ENCODE measurements at regions not wholly inside any gene's neighbourhood (a gene's known extent, or its start where the extent isn't known, plus 50 kb on each side); places are given as distances from the start of the nearest gene placed in this dataset.

DNA sequence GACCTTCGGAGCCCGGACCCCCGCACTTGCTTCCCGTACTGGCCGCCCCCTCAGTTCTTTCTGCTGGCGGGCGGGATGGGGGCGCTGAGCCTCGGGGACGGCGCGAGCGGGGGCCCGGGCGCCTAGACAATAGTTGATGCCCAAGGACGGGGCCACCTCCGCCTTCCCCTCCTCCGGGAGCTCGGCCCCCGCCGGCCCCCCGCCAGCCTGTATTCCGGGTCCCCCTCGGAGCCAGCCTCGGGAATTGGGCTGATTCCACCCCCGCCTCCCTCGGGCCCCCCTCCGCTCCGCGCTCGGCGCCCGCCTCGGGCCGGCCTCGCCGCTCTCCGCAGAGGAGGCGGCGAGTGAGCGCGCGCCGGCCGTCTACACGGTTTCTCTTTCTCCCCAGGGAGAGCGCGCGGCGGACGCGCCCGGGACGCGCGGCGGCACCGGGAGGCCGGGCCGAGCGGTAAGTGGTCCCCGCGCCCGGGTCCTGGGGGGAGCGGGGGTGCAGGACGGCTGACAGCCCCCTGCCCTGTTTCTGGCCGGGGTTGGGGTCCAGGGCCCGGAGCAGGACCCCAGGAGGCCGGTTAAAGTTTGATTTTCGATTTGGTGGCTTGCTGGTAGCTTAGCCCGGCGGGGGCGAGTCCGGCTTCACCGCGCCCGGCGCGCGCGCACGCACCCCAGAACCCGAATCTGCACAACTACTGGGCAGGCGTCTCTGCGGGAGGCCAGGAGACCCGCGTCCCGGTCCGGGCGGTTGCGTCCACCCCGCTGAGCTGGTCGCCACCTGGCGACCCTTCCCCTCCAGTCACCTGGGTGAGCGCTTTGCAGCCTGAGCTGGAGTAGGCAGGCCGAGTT lies 413.7 kb downstream of the PCNX1 start:
- DNase-seq (ENCODE audit: insufficient read length, low spot score) (peak; percentile 80), FAIRE-seq (peak; percentile 94)

DNA sequence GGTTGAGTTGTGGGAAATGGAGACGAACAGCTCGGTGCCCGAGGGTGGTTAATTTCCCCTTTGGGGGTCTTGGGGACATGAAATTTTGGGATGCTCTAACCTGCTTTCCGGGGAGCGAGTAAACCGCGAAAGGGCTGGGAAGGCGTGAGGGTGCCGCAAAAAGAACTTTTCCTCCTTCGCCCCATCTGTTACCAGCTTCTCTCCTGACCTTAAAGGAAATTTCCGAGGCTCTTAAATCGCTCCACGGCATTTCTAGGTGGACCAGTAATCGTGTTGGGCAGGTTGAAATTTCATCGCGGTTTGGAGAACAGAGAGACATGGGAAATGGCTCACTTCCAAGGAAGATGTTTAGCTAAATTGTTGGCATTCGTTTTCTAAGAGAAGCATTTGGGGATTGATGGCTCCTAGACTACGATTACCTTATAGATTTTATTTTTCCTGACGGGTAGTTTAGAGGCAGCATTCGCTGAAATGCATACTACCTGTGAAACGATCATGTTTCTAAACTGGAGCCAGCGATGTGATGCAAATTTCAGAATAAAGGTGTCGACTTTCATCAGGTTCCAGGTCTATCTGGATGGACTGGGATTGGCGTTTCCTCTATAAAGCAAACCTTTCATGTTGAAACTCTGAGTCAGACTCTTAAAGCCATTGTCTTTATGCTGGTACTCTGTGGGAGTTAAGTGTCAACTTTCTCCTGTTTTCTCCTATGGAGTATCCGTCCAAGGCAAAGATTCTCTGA lies 414.5 kb downstream of the PCNX1 start:
- DNase-seq (ENCODE audit: insufficient read length, low spot score), result peak; percentile 83
- no peak for FAIRE-seq

DNA sequence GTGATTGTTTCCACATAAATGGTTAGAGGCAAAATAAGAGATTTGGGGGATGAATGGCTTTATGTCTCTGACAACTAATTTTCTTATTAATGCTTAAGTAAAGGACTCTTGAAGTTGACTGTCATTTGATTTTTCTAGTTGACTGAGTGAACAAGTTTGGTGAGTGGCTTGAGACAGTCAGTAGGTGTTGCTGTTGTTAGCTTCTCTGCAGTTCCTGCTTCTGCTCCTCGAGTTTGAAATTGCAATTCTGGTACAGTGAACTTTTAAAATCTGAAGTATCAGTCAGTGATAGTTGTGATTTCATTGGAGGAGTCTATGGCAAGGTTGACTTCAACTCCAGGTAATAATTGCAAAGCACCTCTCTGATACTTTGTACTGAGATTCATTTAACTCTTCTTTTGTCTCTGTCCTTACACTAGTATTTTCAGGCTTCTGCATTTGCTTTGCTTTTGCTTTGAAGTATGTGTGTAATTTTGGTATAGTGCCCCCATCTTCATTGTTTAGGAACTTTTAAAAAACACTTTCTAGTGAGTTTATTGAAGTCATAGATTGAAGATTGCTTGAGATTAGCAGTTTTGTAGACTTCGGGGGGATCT lies 415.5 kb downstream of the PCNX1 start:
- FAIRE-seq (peak; percentile 83), DNase-seq (ENCODE audit: insufficient read length, low spot score) (peak; percentile 69)

DNA sequence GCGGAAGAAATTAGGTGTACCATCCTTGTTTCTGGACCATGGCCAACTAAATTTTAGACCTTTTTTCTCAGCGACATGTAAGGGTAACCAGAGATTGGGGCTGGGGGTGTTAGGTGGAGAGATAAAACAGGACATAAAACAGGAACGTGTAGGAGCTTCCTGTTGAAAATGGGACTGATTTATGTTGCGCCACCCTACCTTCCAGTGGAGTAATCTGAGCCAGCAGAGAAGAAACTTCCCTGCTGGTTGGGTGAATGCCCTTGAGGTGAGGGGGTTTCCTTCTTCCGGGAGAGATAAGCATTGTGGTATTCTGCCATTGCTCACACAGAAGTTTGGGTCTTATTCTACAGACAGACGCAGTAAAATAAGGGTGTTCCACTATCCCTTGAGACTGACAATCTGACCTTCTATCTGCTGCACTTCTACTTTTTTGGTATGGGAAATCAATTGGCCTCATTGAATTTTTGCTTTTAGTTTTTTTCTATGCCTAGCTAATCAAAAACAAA lies 417.6 kb downstream of the PCNX1 start:
- DNase-seq (ENCODE audit: insufficient read length, low spot score) (peak; percentile 64), FAIRE-seq (peak; percentile 89)

DNA sequence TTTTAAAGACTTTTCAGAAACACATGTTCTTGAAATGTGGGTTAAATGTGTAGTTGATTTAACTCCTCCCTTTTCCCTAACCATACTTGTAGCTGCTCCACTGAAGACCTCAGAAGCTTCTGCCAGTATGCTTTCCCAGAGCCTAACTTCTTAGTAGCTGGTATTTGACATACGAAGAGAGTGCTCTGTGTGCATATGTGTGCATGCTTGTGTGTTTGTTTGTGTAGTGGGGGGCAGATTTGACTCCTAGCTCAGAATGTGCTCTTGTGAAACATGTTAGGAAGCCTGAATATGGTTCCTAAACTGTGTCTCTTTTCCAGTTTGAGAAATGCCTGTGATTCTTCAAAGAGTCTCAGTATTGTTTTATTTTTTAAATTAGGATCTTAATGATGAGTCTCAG lies 420.4 kb downstream of the PCNX1 start:
- no peak for DNase-seq (ENCODE audit: insufficient read length, low spot score)
- peak; percentile 69 for FAIRE-seq

DNA sequence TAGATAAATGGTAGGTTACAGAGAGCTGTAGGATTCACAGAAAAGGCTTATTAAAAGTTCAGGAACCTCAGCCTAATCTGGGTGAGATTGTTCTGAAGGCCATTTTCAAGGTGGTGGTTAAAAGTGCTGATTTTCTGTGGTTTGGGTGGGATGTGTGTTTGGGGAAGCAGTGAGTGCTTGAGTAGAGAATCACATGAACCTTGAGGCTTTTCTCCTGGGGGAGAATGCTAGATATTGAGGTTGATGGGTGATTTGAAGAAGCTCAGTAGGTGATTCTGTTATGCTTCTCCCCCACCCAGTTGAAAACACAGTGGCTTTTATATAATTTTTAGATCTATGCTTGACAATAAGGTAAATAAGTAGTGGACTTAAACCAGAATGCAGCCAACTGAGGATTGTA lies 420.9 kb downstream of the PCNX1 start:
- DNase-seq (ENCODE audit: insufficient read length, low spot score), result no peak
- FAIRE-seq, result no peak

DNA sequence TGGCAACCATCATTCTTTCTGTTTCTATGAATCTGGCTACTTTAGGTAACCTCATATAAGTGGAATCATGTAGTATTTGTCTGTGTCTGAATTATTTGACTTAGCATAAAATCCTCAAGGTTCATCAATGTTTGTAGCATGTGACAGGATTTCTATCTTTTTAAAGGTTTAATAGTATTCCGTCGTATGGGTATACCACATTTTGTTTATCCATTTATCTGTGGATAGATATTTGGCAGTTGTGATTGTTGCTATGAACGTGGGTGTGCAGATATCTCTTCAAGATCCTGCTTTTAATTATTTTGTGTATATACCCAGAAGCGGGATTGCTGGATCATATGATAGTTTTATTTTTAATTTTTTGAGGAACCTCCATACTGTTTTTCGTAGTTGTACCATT lies 421.7 kb downstream of the PCNX1 start:
- FAIRE-seq (no peak), DNase-seq (ENCODE audit: insufficient read length, low spot score) (no peak)

DNA sequence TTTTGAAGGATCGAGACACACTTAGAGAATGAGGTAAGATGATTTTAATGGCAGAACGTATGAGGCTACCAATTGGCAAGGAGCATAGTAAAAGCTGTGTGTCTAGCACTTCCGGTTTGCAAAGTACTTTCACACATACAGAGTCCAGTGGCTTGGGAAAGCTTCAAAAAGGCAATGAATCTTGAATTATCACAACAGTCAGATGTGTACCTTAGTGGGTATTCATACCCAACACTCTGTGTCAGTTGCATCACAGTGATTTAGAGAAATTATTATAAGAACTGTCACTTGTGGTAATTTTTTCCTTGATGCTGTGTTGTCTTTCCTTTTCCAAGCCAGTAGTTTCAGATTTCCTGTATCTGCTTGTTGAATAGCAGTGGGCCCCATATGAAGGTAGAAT lies 424.1 kb downstream of the PCNX1 start:
- DNase-seq (ENCODE audit: insufficient read length, low spot score), result no peak
- no peak for FAIRE-seq

DNA sequence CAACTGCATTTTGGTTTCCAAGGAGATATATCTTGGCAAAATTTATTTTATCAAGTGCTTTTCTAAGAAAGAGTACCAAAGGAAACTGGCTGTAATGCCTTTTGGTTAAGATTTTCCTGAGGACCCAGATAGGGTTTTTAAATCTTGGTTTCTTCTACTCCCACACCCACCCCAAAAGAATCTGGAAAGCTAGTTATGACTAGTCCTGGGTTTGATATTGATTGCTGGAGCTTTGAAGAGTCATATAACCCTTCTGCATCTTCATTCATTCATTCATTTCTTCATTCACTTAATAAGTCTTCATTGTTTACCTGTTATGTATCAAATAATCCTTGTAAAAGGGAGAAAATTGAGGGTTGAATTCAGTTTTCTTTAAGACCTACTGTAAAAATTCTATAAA lies 425.2 kb downstream of the PCNX1 start:
- no peak for DNase-seq (ENCODE audit: insufficient read length, low spot score)
- no peak for FAIRE-seq

DNA sequence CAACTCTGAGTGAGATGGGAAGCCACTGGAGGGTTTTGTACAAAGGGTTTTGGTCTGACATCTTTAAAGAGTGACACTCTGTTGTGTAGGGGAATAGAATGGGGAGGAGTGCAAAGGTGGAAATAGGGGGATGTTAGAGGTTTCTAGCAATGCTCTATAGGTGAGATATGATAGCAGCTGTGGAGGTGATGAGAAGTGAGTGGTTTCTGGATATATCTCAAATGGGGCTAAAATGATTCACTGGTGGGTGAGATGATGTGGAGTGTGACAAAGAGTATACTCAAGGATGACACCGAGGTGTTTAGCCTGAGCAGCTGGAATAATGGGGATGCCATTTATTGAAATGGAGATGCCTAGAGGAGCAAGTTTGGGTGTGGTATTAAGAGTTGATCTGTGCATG lies 426.4 kb downstream of the PCNX1 start:
- no peak for FAIRE-seq
- no peak for DNase-seq (ENCODE audit: insufficient read length, low spot score)

DNA sequence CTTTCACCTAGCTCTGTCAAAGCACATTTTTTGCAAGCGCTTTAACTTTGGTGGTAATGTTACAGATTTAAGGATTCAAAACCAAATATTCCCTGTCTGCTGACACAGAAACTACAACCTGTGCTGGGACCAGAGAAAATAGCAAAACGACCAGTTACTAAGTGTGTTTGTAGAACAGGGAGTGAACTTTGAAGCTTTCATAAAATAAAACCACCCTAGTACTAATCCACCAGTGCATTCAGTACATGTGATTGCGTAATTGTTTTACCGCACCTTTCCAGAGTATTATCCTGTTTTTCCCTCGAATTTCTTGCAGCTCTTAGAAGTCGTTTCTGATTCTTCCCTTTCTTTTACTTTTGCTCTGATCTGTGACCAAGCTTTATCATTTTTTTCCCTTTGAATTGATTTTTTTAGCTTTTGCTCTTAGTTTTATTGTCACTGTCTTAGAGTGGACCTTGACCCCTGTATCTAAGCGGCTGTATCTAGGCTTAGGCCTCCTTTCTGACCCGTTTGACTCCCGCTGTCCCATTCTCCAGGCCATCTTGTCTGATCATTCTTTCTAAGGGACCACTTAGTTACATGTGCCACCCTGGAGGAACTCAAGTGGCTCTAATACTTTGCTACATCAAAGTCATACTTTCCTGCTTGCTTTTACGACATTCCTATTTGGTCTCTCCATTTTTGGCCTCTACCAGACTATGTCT lies 429.4 kb downstream of the PCNX1 start:
- DNase-seq (ENCODE audit: insufficient read length, low spot score) (no peak), FAIRE-seq (no peak)

DNA sequence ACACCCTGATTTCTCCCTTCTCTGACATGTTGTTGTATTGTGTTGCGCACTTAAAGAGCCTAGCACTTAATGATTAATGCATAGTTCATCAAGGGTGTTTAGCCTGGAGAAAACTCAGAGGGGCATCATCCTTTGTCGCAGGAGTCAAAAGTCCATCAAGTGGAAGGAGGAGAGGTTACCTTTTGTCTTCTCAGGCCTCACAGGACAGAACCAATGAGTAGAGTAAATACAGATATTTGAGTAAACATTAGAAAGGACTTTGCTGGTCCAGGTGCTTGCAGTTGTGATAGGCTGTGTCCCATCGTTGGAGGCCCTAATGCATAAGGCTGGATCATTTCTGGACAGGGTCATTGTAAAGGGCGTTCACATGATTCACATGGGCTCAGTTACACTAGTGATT lies 430.9 kb downstream of the PCNX1 start:
- DNase-seq (ENCODE audit: insufficient read length, low spot score), result no peak
- peak; percentile 16 for FAIRE-seq

DNA sequence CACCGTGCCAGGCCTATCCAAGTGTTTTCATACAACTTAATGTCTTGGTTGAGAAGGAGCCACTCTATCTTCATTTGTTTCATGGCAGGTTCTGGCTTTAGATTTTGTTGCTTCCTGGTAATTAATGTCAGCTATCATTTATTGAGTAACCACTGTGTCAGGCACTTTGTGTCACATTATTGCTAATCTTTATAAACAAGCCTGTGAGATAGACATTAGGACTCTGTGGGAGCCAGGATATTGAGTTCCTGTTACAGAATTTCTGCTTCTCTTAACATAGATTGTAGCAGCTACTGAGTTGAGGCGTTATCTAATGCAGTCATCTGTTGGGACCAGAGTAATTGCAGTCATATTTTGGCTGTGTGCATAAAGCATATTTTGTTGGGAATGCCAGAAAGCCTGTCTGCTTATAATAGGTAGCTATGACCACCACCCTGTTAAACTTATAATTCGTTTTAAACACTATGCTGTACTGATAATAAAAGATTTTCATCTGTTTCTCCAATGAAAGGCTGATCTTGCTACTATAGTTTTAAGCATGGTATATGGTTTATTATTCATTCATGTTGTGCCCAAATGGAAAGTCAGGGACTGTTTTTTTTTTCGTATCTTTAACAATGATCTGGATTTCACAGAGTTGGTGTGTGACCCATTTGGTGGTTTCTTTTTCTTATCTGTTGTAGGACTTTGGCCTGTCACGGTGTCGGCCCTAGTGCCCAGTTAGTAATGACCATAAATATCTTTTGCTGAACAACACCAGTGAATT lies 432.6 kb downstream of the PCNX1 start:
- FAIRE-seq (peak; percentile 64), DNase-seq (ENCODE audit: insufficient read length, low spot score) (no peak)

DNA sequence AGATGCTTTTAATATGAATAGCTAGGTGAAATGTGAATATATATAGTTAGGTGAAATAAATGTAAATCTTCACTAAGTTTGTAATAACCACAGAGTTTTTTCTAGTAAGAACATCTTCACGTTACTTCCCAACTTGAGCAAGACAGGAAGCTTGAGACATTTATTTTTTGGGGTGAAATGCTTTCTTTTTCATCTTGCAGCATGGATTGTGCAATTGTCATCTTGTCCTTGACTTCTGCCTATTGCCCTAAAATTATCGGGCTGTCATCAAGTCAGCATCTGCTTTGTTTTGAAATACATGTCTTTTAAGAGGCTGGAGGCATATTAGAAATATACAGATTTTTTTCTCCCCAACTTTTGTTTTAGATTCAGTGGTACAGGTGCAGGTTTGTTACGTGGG lies 433.9 kb downstream of the PCNX1 start:
- DNase-seq (ENCODE audit: insufficient read length, low spot score) (no peak), FAIRE-seq (no peak)

DNA sequence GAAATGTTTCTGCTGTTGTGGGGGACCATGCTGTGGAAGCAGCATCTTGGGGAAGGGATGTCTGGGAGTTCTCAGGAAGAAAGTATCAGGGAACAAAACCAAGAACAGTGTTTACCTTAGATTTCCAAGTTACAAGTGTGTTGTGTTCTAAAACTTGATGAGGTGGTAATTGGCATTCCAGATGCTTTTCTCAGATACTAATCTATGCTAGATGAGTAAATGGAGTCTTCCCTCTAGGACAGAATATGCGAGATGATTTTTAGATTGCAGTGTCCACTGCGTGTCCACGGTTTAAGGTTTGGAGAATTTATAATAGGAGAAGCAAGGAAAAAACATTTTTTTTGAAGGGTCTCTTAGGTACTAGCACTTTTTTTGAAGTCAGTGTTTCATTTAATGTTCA lies 436.5 kb downstream of the PCNX1 start:
- DNase-seq (ENCODE audit: insufficient read length, low spot score), result no peak
- no peak for FAIRE-seq

DNA sequence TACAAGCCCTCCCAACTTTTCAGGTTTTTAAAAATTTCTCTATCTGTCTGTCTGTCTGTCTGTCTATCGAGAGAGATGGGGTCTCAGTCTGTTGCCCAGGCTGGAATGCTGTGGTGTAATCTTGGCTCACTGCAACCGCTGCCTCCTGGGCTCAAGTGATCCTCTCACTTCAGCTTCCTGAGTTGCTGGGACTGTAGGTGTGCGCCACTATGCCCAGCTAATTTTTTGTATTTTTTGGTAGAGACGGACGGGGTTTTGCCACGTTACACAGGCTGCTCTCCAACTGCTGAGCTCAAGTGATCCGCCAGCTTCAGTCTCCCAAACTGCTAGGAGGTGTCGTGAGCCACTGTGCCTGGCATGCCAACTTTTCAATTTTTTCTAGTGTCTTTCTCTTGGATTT lies 437.2 kb downstream of the PCNX1 start:
- peak; percentile 77 for FAIRE-seq
- no peak for DNase-seq (ENCODE audit: insufficient read length, low spot score)

DNA sequence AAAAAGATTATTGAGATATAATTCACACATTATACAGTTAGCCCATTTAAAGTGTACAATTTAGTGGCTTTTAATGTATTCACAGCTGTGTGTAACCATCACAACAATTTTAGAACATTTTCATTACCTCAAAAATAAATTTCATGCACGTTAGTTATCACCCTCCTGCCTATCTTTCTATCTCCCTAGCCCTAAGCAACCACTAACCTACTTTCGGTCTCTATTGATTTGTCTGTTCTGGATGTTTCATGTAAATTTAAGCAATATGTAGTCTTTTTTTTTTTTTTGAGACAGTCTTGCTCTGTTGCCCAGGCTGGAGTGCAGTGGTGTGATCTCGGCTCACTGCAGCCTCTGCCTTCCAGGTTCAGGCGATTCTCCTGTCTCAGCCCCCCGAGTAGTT lies 439.4 kb downstream of the PCNX1 start:
- peak; percentile 48 for FAIRE-seq
- DNase-seq (ENCODE audit: insufficient read length, low spot score), result no peak

DNA sequence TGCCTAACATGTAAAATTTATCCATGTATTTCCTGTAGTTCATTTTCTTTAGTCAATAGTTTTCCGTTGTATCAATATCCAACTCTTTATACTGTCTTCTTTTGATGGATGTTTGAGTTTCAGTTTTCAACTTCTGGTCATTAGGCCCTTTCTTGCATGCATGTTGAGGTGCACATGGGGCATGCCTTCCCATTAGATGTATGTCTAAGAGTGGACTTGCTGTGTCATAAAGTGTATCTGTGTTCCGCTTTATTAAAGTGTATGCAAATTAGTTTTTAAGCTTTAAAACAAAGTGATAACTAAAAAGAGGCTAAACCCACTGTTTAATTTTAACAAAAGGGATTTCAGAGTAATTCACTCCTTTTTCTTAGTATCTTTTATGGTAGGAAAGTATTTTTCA lies 441.1 kb downstream of the PCNX1 start:
- FAIRE-seq (no peak), DNase-seq (ENCODE audit: insufficient read length, low spot score) (no peak)

DNA sequence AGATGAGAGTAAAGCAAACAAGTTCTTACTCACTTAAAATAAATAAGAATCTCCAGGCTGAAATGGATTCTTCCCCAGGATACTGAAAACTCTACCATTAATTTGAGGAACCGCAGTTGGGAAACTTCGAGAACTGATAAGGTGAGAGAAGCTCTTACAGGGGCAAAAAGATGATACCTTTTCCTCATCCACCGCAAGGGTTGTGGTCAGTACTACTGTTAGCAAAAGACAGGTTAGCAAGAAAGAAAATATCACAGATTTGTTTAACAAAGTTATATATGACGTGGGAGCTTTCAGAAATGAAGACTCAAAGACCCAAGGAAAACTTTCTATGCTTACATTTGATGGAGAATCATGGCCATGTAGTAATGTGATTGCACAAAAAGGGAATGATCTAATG lies 441.6 kb downstream of the PCNX1 start:
- FAIRE-seq (peak; percentile 73), DNase-seq (ENCODE audit: insufficient read length, low spot score) (no peak)

DNA sequence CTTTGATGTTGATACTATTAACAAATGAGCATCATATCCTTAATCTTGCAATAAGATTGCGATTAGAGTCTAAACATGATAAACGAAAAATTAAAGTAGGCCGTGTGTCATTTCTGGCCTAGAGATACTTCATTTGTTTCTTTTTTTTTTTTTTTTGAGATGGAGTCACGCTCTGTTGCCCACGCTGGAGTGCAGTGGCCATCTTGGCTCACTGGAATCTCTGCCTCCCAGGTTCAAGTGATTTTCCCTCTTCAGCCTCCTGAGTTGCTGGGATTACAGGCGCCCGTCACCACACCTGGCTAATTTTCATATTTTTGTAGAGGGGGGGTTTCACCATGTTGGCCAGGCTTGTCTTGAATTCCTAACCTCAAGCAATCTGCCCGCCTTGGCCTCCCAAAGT lies 446.9 kb downstream of the PCNX1 start:
- DNase-seq (ENCODE audit: insufficient read length, low spot score) (no peak), FAIRE-seq (peak; percentile 58)
